HG02610 (cell line): ENCODE measurements at regions not wholly inside any gene's neighbourhood (a gene's known extent, or its start where the extent isn't known, plus 50 kb on each side); places are given as distances from the start of the nearest gene placed in this dataset.

Source experiments
- ATAC-seq: cut with Tn5 transposase; IDR thresholded peaks from one replicate; pipeline ENCODE4 v1.9.1; 2021; ENCODE audit warnings: mild to moderate bottlenecking, moderate library complexity; ENCODE audit not compliant: unreplicated experiment

DNA sequence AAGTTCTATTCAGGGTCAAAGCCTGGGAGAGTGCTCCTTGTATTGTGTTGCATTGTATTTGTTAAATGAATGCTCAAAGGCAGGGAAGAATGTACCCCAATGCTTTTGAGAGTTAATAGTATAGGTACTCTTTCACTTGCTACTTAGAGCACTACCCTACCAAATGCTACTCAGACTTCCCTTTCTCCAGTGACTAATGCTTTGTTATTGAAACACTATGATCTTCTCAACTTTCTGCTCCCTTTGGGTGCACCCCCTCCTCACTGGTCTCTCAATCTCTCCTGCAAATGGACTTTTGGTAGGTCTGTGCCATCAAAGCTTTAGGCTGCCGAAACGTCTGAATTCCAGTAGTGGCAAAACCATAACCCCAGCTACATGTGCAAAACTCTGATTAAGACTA lies 177.7 kb upstream of the AHR start:
- no peak for ATAC-seq

DNA sequence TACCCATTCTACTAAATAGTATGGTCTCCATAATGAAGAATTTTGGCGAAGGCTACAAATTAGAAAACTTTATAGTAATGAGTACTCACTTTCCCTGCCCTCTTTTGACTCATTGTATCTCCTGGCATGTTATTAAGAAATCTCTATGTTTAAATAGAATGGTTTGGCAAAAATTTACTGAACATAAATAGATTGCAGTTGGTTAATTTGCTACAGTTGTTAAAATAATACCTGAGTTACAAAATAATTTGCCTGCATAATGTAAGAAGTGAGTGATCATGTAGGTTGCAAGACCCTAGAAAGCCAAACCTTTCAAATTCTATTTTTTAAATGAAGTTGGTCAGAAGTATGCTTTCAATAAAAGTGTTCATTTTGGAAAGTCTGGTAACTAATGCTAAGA lies 176.8 kb upstream of the AHR start:
- ATAC-seq, result no peak

DNA sequence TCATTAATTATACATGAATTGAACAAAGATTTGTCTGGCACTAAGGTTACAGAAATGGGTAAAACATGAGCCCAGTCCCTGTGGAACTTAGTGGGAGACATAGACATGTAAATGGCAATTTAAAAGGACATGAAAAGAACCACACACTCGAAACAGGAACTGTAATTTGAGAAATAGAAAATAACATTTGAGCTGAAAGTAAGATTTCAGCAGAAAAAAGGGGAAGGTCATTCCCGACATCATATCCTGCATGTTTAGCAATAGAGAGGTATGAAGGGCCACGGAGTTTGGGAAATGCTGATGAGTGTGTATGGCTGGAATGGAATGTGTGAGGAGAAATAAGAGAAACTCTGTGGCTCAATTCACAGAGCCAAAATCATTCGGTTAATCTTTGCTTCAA lies 175.4 kb upstream of the AHR start:
- no peak for ATAC-seq

DNA sequence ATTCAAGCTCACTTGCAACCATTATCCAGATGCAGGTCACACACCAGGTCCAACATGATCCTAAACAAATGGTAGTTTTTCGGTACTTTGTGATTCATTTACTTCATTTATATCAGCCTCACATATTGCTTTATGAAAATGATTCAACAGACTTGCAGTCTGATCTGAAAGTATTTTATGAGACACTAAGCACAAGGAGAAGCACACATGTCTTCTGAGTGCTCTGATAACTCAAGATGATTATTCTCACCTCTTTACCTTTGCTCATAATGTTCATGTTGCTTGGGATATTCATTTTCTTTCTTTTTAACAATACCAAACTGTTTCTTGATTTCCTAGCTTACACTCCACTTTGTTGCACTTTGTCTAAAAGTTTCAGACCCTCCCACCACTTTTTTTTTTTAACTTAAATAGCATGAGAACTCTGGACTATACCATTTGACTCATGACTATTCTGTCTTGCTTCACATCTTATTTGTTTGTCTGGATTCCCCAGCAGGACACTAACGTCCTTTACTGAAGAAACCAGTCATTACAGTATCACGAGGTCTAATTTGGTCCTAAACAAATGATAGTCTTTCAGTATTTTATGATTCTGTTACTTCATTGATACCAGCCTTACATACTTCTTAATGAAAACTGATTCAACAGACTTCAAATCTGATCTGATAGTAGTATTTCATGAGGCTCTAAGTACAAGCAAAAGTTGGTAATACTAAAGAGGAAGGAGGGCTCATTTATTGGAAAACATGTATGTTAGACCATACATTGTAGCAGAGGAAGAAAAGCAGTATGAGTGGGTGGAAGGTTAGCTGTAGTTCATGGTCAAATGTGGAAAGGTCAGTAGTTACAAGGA lies 171.8 kb upstream of the AHR start:
- ATAC-seq, result peak; percentile 92

GRCh38 chr7:17129218-17129617 lies 169.2 kb upstream of the AHR start:
- no peak for ATAC-seq

- no peak for ATAC-seq
Observed at GRCh38 chr7:17130281-17131059, 168.0 kb upstream of the AHR start.

DNA sequence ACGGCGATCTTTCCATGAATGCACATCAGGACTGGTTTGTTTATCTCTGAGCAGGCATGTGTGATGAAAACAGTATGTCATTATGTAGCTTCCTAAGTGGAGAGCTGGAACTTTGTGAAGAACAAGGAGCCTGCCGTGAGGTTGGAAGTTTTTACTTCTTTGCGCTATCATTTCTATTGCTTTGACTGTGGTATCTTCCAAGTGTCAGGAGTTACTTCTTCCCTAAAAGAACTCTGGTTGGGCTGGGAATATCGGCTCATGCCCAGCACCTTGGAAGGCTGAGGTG lies 167.4 kb upstream of the AHR start:
- no peak for ATAC-seq

GRCh38 chr7:17131983-17132655 lies 166.3 kb upstream of the AHR start:
- no peak for ATAC-seq

DNA sequence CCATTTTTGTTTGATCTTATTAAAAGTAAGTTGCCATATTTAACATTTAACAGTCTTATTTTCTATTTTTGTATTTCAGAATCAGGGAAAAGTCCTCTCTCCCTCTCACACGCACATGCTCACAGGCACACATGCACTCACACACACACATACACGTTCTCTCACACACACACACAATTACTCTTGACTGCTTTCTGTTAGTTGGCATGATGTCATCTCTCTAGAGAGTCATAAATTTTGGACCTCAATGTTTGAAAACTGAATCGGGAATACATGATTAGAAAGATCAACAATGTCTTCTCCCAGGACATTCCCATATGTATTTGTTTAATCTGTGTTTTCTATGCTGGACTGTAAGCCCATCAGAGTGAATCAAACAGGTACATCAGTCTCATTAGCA lies 165.7 kb upstream of the AHR start:
- no peak for ATAC-seq

- no peak for ATAC-seq
Observed at GRCh38 chr7:17133977-17134376, 164.5 kb upstream of the AHR start.

- ATAC-seq, result peak; percentile 95
Observed at GRCh38 chr7:17134786-17135185, 163.7 kb upstream of the AHR start.

DNA sequence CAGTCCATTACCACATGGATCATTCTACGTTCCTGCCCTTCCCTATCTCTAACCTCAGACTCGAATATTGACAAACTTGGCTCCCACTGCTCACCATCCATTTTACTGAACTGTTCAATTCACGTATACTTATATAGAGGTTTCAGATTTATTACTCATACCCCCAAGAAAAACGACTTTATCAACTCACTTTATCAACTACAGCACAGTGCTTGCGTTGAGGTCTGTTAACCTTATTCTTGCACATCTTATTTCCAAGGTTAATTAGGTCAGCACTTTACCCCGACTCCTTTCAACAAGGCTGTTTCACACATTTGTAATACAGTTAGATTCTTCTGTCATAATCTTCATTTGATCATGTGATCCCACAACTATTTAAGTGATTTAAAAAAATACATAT lies 162.3 kb upstream of the AHR start:
- ATAC-seq, result no peak

DNA sequence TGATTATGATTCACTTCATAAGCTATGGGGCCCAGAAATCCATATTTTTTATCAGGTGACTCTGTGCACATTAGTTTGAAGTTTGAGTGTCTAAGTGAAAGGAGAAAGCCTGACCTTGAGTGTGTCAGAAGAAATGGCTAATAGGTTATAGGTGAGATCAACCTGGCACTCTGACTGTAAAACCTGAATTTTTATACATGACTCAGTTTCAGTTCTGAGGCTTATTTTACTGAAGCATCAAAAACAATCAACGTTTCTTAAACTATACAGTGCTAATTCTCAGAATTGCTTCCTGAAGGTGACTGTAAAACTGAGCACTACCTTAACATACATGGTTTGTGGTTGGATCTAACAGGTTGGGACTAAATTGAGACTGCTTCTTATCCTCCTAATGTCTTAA lies 159.4 kb upstream of the AHR start:
- no peak for ATAC-seq

GRCh38 chr7:17140406-17140805 lies 158.0 kb upstream of the AHR start:
- no peak for ATAC-seq

GRCh38 chr7:17142831-17143541 lies 155.5 kb upstream of the AHR start:
- no peak for ATAC-seq

- ATAC-seq, result peak; percentile 75
Observed at GRCh38 chr7:17144322-17144721, 154.1 kb upstream of the AHR start.

- no peak for ATAC-seq
Observed at GRCh38 chr7:17146621-17147020, 151.8 kb upstream of the AHR start.

DNA sequence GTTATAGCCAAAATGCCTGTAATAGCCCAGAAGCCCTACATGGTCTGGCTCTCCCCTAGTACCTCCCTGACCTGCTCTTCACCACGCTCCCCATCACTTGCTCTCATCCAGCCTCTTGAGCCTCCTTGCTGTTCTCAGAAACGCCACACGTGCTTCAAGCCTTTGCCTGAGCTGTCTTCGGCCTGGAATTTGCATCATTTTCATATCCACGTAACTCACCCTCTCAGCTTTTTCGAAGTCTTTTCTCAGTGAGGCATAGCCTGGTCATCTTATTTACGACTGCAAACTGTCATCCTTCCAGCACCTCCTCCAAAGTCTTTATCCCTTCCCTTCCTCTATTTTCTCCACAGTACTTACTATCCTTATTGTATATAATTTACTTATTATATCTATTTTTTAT lies 151.0 kb upstream of the AHR start:
- no peak for ATAC-seq

- peak; percentile 74 for ATAC-seq
Observed at GRCh38 chr7:17150018-17150417, 148.4 kb upstream of the AHR start.

DNA sequence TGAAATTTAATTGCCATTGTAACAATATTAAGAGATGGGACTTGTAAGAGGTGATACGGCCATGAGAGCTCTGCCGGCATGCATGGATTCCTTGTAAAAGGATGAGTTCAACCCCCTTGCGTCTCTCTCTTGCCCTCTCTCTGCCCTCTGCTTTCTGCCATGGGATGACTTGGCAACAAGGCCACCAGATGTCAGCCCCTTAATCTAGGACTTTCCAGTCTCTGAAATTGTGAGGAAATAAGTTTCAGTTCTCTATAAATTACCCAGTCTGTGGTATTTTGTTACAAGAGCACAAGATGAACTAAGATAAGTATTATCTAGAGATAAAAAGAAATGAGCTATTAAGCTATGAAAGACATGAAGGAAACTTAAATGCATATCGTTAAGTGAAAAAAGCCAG lies 145.7 kb upstream of the AHR start:
- ATAC-seq, result peak; percentile 65

DNA sequence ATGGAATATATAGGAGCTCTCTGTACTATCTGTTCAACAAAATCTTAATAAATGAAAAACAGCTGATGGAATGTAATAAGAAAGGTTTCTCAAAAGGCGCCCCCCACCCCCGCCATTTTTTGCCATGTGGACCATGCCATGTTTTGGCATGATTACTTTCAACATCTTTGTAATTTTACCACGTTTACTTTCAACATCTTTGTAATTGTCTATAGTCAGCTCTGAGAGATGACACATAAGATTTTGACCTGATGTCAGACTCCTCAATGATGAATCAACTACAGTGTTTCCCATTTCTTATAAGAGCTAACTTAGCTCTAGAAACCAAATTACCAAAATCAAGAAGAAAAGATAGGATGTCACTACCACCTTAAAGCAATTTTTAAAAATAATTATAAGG lies 144.9 kb upstream of the AHR start:
- ATAC-seq, result no peak
